Stimulated activated CD8-positive, alpha-beta memory T cell treated with anti-CD3 and anti-CD28 coated beads, Interleukin-7, amount 100 ng/mL, for 48 hours (primary cell): ENCODE measurements at regions not wholly inside any gene's neighbourhood (a gene's known extent, or its start where the extent isn't known, plus 50 kb on each side); places are given as distances from the start of the nearest gene placed in this dataset.

Experiments
- DNase-seq, 2 donors: peaks; one replicate each; pipeline ENCODE4 v3.0.0-alpha.2; 2020; ENCODE audit warnings: low read depth in 1 of 2; ENCODE audit errors: extremely low read depth in 1 of 2

- no peak for DNase-seq
Observed at GRCh38 chr1:165034136-165034809, 322.2 kb downstream of the LMX1A start.

- no peak for DNase-seq
Observed at GRCh38 chr1:165031001-165031400, 325.5 kb downstream of the LMX1A start.

GRCh38 chr1:165025805-165026204 is 330.7 kb downstream of the LMX1A start:
- DNase-seq = no peak

DNA sequence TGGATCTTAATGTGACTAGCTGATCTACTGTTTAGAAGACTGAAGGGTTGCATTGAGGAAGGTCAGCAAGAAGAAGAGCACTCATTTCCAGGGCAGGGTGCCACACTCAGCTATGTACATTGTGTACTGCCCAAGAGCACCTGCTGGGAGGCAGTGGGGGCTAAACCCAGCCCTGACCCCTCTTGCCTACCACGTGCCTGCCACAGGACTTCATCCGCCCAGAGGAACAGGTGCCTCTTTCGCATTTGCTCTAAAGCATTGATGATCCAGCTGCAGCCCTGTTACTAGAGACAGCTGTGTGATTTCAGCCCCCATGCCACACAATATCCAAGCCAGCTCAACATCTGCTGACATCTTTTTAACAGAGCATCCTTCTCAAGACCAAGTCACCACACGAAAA is 341.8 kb downstream of the LMX1A start:
- no peak for DNase-seq

DNA sequence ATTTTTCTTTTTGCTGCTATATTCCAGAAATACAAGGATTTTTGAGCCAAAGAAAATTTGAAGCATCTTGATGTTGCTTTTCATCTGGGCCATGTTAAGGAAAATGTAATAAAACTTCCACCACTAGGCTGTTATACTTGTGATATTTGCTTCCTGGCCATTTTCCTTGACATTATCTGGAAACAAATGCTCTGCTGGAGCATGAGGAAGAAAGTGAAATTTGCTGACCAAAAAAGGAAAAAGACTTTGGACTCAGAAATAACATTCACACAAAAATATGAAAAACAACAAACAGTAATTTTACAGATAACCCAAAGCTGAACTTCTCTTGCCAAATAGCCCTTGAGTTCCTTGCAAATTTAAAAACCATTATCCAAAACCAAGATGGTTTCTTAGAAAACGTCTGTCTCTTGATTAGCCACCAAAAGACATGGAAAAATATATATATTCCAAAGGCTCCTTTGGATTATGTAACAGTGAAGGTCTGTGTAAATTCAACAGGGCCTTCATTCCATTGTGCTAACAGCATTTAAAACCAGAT is 344.5 kb downstream of the LMX1A start:
- no peak for DNase-seq

DNA sequence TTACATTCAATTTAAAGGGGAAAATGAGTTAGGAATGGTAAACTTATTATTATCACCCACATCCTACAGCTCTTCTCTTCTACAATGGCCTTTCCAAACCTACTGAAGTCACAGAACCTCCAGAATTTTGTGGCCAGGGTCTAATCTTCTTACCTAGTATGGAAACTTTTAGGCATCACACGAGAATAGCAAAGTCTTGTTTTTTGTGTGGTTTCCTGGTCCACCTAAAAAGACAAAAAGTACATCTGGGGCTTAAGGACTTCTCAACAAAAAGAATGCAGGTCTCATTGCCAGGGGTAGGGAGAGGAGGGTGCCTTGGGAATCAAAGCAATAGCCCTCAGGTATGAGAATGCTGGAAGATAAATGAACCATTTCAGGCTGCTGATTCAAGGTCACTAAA is 345.3 kb downstream of the LMX1A start:
- DNase-seq = no peak

DNA sequence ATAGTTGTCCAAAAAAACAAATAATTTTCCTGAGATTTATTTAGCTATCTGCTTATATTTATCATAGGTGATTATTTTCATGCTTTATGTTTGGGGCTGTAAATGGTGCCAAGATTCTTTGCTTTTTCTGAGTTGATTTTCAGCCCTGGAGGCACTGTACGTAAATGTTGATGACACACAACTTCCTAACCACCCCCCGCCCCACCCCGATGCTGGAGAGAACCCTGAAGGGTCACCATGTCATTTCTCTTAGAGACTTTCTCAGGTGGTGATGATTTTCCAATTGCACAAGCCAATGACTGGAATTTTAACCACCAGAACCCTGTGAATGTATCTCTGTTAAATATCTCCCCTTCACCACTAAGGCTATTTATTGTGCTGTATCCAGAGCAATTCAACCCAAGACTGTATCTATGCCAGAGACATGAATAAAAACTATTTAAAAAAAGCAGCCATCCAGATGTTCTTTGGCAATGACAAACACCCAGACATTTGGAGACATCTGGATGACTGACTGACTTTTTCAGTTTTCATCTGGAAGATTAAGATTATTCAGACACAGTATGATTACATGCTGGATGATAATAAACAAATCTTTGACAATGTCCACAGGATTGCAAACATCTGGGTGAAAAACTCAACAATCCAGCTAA is 346.0 kb downstream of the LMX1A start:
- no peak for DNase-seq

DNA sequence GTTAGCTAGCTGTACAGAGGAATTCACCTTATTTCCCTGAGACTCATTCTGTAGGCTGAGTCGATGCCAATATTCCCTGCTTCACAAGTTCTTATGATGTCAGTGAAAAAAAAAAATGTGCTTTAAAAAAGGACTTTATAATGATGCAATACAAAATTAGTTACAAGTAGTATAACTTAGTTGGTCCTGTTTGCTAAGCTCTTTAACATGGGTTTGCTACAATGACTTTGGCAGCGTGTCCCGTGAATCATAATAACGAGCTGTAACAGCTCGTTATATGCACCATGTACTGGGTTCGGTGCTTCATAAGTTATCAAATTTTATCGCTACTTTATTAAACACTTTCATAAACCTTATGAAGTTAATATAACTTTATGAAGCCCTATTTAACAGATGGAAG is 349.7 kb downstream of the LMX1A start:
- no peak for DNase-seq

- no peak for DNase-seq
Observed at GRCh38 chr1:164999146-164999545, 357.4 kb downstream of the LMX1A start.

DNA sequence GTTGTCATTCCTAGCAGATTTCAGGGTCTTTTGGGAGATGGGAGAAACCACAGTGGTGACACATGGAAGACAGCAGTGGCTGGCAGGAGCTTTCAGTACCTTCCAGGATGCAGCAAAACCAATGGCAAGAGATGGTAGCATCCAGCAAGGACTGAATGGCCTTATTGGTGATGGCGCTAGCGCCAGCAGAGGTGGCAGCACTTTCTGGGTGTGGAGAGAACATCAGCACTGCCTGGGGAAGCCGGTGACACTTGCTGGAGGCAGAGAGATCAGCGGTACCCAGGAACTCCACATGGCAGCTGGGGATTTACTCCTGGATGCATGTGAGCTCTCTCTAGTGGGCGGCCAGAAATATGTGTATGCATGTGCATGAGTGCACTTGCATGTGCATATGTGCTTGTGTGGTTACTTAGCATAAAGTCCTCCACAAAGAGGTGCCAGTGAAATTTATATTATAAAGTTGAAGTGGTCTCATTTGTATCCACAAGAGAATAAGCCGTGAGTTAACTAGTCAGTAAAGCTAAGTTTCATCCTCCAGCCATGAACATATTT is 364.7 kb downstream of the LMX1A start:
- no peak for DNase-seq

DNA sequence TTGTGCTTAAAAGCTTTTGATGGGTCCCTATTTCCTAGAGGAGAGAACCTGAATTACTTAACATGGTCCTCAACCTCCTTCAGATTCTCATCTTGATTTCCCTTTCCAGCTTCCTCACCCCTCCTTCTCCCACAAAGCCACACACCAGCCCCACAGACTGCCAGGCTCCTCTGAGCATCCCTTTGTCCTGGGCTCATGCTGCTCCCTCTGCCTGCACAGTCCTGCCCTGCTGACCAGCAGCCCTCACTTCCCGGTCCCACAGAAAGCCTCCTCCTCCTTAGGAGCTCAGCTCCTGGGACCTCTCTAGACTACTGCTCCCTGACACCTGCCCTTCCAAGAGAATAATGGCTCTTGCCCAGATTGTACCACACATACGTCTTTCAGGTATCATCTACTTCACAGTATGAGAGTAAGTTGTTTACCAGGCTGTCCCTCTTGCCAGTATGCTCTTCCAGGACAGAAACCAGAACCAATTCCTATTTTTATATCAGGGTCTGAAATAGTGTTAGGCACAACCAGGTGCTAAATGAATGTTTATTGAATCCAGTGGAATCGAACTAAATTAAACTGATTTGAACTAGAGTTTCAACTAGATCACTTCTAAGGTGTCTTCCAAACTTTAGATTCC is 373.4 kb downstream of the LMX1A start:
- DNase-seq = no peak

GRCh38 chr1:164982545-164982944 is 374.0 kb downstream of the LMX1A start:
- no peak for DNase-seq

GRCh38 chr1:164977561-164977960 is 379.0 kb downstream of the LMX1A start:
- DNase-seq = no peak

DNA sequence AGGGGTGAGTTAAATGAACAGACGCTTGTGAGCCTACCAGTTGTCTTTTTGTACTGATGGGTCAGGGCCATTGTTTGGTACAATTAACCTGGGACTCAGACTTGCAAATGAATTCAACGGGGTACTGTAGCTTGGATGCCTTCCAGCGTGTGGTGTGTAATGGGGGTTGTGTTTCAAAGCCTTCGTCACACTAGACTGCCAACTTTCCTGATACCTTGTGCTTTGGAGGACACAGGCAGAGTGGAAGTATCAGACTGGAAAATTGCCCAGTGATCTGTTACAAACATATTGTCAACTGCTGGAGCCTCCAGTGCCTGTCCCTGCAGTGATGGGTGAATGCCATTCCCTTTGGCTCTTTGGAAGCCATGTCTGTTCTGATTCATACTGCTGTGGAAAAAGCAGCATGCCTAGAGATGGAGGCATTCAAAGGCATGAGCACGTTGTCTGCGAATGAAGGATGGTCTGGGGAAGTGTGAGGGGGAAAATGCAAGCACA is 384.5 kb downstream of the LMX1A start:
- no peak for DNase-seq

DNA sequence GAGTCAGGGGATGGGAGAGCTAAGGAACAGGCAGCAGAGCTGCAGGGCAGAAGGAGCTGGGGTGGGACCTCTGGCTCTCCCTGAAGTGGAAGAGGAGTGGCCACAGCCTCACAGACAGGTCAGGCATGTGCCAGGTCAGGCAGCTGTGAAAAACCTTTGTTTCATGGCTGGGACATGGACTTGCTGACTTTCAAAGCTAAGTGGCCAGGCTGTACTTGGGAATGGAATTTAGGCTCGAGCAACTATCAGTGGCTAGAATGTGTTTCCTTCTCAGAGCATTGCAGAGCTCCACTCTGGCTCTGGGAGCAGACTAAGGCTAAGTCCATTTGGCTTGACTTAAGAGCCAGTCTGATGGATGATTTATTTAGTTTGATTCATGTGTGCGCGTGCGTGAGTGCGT is 385.1 kb downstream of the LMX1A start:
- no peak for DNase-seq

DNA sequence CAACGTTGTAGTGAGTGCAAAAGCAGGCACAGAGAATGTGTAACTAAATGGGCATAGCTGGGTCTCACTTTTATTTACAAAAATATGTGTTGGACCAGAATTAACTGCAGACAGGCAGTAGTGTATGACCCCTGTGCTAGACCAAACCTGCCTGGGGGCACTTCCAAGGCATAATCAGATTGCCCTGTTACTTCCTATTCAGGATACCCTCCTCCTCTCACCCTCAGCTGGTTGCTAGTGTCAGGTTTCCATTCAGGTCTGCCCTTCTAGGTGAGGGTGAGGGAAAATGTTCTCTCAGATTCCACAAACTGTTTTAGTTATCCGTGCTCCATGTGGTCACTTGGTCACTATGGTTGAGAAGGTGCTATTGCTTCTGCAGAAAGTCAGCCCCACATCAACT is 387.3 kb downstream of the LMX1A start:
- DNase-seq = no peak

- no peak for DNase-seq
Observed at GRCh38 chr1:164967300-164967699, 389.2 kb downstream of the LMX1A start.

- DNase-seq = no peak
Observed at GRCh38 chr1:164961715-164962114, 394.8 kb downstream of the LMX1A start.

DNA sequence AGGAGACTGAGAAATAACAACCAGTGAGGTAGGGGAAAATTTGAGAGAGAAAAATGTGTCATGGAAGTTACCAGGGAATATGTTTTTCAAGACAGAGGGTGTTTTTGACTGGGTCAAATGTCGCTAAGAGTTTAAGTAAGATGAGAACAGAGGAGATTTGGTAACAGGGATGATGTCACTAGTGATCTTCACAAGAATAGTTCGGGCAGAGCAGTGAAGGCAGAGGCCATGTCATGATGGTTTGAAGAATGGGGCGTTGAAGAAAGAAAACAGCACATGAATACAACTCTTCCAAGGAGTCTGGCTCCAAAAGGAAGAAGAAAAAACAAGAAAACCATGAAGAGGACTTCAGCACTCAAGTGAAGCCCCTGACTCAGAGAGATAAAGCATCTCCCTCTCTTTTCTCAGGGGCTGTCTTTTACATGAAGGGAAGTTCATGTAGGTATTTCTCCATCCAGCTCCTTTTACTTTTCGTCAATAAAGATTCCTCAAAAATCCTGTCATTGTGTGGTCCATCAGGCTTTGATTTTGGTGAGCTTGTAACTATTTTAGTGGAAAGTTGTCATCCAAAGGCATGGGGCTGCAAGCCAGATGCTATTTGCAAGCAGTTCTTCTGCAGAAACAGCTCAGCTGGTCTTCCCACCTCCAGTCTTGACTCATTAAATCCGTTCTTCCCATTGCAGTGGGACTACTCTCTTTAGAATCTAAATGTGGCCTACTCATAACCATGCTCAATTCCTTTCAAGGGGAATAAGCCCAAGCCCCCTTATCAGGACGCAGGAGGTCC is 397.3 kb downstream of the LMX1A start:
- DNase-seq = no peak

- no peak for DNase-seq
Observed at GRCh38 chr1:164953815-164954214, 394.8 kb downstream of the PBX1 start.

- DNase-seq = no peak
Observed at GRCh38 chr1:164953098-164953497, 394.1 kb downstream of the PBX1 start.
